ENCODE measurements at regions not wholly inside any gene's neighbourhood (a gene's known extent, or its start where the extent isn't known, plus 50 kb on each side); places are given as distances from the start of the nearest gene placed in this dataset.

- intact Hi-C loops (cut with micrococcal nuclease) = loop anchor here (2.0 kb wide), 1 partner anchor 164 kb away; no protein-coding TSS in a partner anchor
- no peak for DNase-seq
- Mint-ChIP-seq H3K36me3 (ENCODE audit: low read depth) (no peaks in the 10 kb centered on the region), H3K27me3 (no peaks in the 10 kb centered on the region), H3K9me3 (no peaks in the 10 kb centered on the region), H3K4me1 (peaks cover 53% of the 10 kb centered on the region), H3K27ac (peak overlapping the region; percentile 68), H3K4me3 (peak overlapping the region; percentile 4)
- ChIA-PET POLR2A (interaction anchor here (0.8 kb wide), 1 partner anchor 165 kb away, joined by 4 read pairs; the partner anchor contains the start of gene KLF7), CTCF (no interaction called here)
- TF ChIP-seq CTCF (IDR thresholded peaks at IDR 0.05) = no peak
- peak; percentile 61 for ATAC-seq (ENCODE audit: low read depth)
Observed at GRCh38 chr2:207330912-207331311, 165.2 kb upstream of the KLF7 start.

- Mint-ChIP-seq H3K4me3 (no peak overlapping the region), H3K4me1 (peaks cover 54% of the 10 kb centered on the region), H3K27ac (no peak overlapping the region), H3K27me3 (no peaks in the 10 kb centered on the region), H3K36me3 (ENCODE audit: low read depth) (no peaks in the 10 kb centered on the region), H3K9me3 (no peaks in the 10 kb centered on the region)
- no peak for DNase-seq
- CTCF ChIA-PET = no interaction called here
- no peak for ATAC-seq (ENCODE audit: low read depth)
- no peak for TF ChIP-seq CTCF (IDR thresholded peaks at IDR 0.05)
- POLR2A ChIA-PET = no interaction called here
- intact Hi-C loops (cut with micrococcal nuclease) = loop anchor here (2.0 kb wide), 2 partner anchors 21 to 165 kb away; no protein-coding TSS in a partner anchor
Observed at GRCh38 chr2:207331674-207332073, 165.9 kb upstream of the KLF7 start.

- Mint-ChIP-seq H3K4me3 (no peak overlapping the region), H3K9me3 (no peaks in the 10 kb centered on the region), H3K36me3 (ENCODE audit: low read depth) (no peaks in the 10 kb centered on the region), H3K27me3 (no peaks in the 10 kb centered on the region), H3K4me1 (peaks cover 59% of the 10 kb centered on the region), H3K27ac (peak overlapping the region; percentile 63)
- CTCF ChIA-PET = no interaction called here
- ATAC-seq (ENCODE audit: low read depth) (peak; percentile 11), DNase-seq (no peak)
- intact Hi-C loops (cut with micrococcal nuclease) = loop anchor here (2.0 kb wide), 1 partner anchor 22 kb away; no protein-coding TSS in a partner anchor
- no peak for TF ChIP-seq CTCF (IDR thresholded peaks at IDR 0.05)
- POLR2A ChIA-PET = interaction anchor here (1.2 kb wide), 2 partner anchors 167 kb away, joined by 4 read pairs; partner anchors contain the start of gene KLF7
Observed at GRCh38 chr2:207332480-207333212, 166.9 kb upstream of the KLF7 start.

GRCh38 chr2:207333599-207334300 is 168.0 kb upstream of the KLF7 start:
- Mint-ChIP-seq H3K36me3 (ENCODE audit: low read depth) (no peaks in the 10 kb centered on the region), H3K9me3 (no peaks in the 10 kb centered on the region), H3K27ac (peak overlapping the region; percentile 68), H3K4me3 (peak overlapping the region; percentile 57), H3K27me3 (no peaks in the 10 kb centered on the region), H3K4me1 (peaks cover 58% of the 10 kb centered on the region)
- ATAC-seq (ENCODE audit: low read depth) = no peak
- no peak for DNase-seq
- POLR2A ChIA-PET = interaction anchor here (1.7 kb wide), 1 partner anchor 167 kb away, joined by 9 read pairs; the partner anchor contains the start of gene KLF7
- CTCF ChIA-PET = interaction anchor here (0.9 kb wide), 1 partner anchor 19 kb away, joined by 4 read pairs; no protein-coding TSS in a partner anchor
- intact Hi-C loops (cut with micrococcal nuclease) = loop anchor here (2.0 kb wide), 1 partner anchor 23 kb away; no protein-coding TSS in a partner anchor
- no peak for TF ChIP-seq CTCF (IDR thresholded peaks at IDR 0.05)

GRCh38 chr2:207334301-207334623 is 168.5 kb upstream of the KLF7 start:
- TF ChIP-seq CTCF (IDR thresholded peaks at IDR 0.05) = no peak
- Mint-ChIP-seq H3K36me3 (ENCODE audit: low read depth) (no peaks in the 10 kb centered on the region), H3K4me3 (peak overlapping the region; percentile 57), H3K27ac (peak overlapping the region; percentile 68), H3K27me3 (no peaks in the 10 kb centered on the region), H3K4me1 (peaks cover 53% of the 10 kb centered on the region), H3K9me3 (no peaks in the 10 kb centered on the region)
- ChIA-PET CTCF (interaction anchor here (0.9 kb wide), 1 partner anchor 19 kb away, joined by 4 read pairs; no protein-coding TSS in a partner anchor), POLR2A (interaction anchor here (1.7 kb wide), 1 partner anchor 168 kb away, joined by 9 read pairs; the partner anchor contains the start of gene KLF7)
- intact Hi-C loops (cut with micrococcal nuclease) = no loop called here
- no peak for DNase-seq
- ATAC-seq (ENCODE audit: low read depth) = no peak

Data from activated B cell treated with CpG ODN at 0.5 μM for 24 hours (primary cell).